IMR-90 (cell line): ENCODE measurements at regions not wholly inside any gene's neighbourhood (a gene's known extent, or its start where the extent isn't known, plus 50 kb on each side); places are given as distances from the start of the nearest gene placed in this dataset.

Source experiments
- ATAC-seq: fragments of 200-7000 bp; cut with Tn5 transposase; 2 replicates; pipeline ENCODE4 v1.9.1; 2020; ENCODE audit warnings: low read depth, mild to moderate bottlenecking, moderate library complexity
- BruUV-seq: library from RNA; stranded (reverse); fragments of 400-500 nt; replicated peaks from 2 replicates; lab custom pipeline; 2021; lab: Mats Ljungman, UMichigan
- CTCF ChIA-PET: fragments of 300-600 bp; formaldehyde crosslinking; extraction: SDS; loops from one replicate; lab custom pipeline; 2021; ENCODE audit warnings: antibody characterized with exemption; lab: Yijun Ruan, JAX
- POLR2A ChIA-PET: fragments of 300-600 bp; sonication (Branson Sonifier 250); formaldehyde crosslinking; loops from one replicate; lab custom pipeline; 2022; ENCODE audit warnings: antibody characterized with exemption; ENCODE audit not compliant: unreplicated experiment; lab: Charles Lee
- DNase-seq: peaks from one replicate; pipeline ENCODE4 v3.0.0; 2013
- H2AFZ ChIP-seq: replicated peaks from 2 replicates; pipeline ENCODE3; 2013; ENCODE audit warnings: low read length, mild to moderate bottlenecking; ENCODE audit not compliant: poor library complexity
- H2AK5ac ChIP-seq: 2 replicates; pipeline ENCODE4 v1.6.1; 2013; ENCODE audit warnings: low read depth, low read length, inconsistent platforms
- H2AK9ac ChIP-seq: replicated peaks from 2 replicates; pipeline ENCODE3; 2013; ENCODE audit warnings: mild to moderate bottlenecking, low read depth, low read length, moderate library complexity; ENCODE audit not compliant: poor library complexity
- H2BK120ac ChIP-seq: 2 replicates; pipeline ENCODE4 v1.6.1; 2013; ENCODE audit warnings: low read depth, low read length, inconsistent platforms
- H2BK15ac ChIP-seq: 3 replicates; pipeline ENCODE4 v1.6.1; 2013; ENCODE audit warnings: low read depth, low read length, inconsistent platforms
- H2BK20ac ChIP-seq: 2 replicates; pipeline ENCODE4 v1.6.1; 2013; ENCODE audit warnings: low read depth, mild to moderate bottlenecking, inconsistent platforms, low read length, moderate library complexity
- H2BK5ac ChIP-seq: 2 replicates; pipeline ENCODE4 v1.6.1; 2013; ENCODE audit warnings: mild to moderate bottlenecking, low read depth, low read length, inconsistent platforms; ENCODE audit not compliant: poor library complexity, severe bottlenecking
- H3K14ac ChIP-seq: replicated peaks from 2 replicates; pipeline ENCODE4 v1.6.1; 2013; ENCODE audit warnings: low read depth, low read length, inconsistent platforms
- H3K18ac ChIP-seq: 2 replicates; pipeline ENCODE4 v1.6.1; 2013; ENCODE audit warnings: low read depth, low read length, control low read depth
- H3K23ac ChIP-seq: 2 replicates; pipeline ENCODE4 v1.6.1; 2013; ENCODE audit warnings: low read depth, low read length, inconsistent platforms
- H3K27ac ChIP-seq: 2 replicates; pipeline ENCODE4 v1.5.1; 2013; ENCODE audit warnings: mild to moderate bottlenecking, control low read depth, low read length; ENCODE audit not compliant: insufficient read depth
- H3K27me3 ChIP-seq: 2 replicates; pipeline ENCODE4 v1.6.1; 2013; ENCODE audit warnings: low read length; ENCODE audit not compliant: control insufficient read depth, insufficient read depth
- H3K36me3 ChIP-seq: 2 replicates; pipeline ENCODE4 v1.6.1; 2013; ENCODE audit warnings: low read length, mixed read lengths; ENCODE audit not compliant: control insufficient read depth, insufficient read depth
- H3K4ac ChIP-seq: 2 replicates; pipeline ENCODE4 v1.6.1; 2013; ENCODE audit warnings: low read depth, low read length, inconsistent platforms
- H3K4me1 ChIP-seq: 2 replicates; pipeline ENCODE4 v1.6.1; 2013; ENCODE audit warnings: low read length, mixed read lengths; ENCODE audit not compliant: control insufficient read depth, insufficient read depth
- H3K4me2 ChIP-seq: 2 replicates; pipeline ENCODE4 v1.6.1; 2013; ENCODE audit warnings: low read depth, mild to moderate bottlenecking, control low read depth, low read length, moderate library complexity
- H3K4me3 ChIP-seq: 2 replicates; pipeline ENCODE4 v1.5.1; 2013; ENCODE audit warnings: low read depth, mild to moderate bottlenecking, control low read depth, low read length, moderate library complexity; ENCODE audit not compliant: insufficient read depth
- H3K56ac ChIP-seq: 2 replicates; pipeline ENCODE4 v1.6.1; 2013; ENCODE audit warnings: low read length, inconsistent platforms; ENCODE audit not compliant: insufficient read depth; ENCODE audit errors: extremely low read depth
- H3K79me1 ChIP-seq, 2 experiments: 2 replicates each; pipeline ENCODE4 v1.6.1; 2013; ENCODE audit warnings: low read length in 2 of 2, inconsistent platforms in 1 of 2, low read depth in 1 of 2
- H3K9ac ChIP-seq: 2 replicates; pipeline ENCODE4 v1.6.1; 2013; ENCODE audit warnings: low read depth, low read length, control low read depth
- H3K9me1 ChIP-seq: 2 replicates; pipeline ENCODE4 v1.6.1; 2013; ENCODE audit warnings: low read length, inconsistent platforms; ENCODE audit not compliant: insufficient read depth
- H3K9me3 ChIP-seq: 2 replicates; pipeline ENCODE4 v1.6.1; 2013; ENCODE audit warnings: low read length; ENCODE audit not compliant: control insufficient read depth, insufficient read depth
- H4K20me1 ChIP-seq: 2 replicates; pipeline ENCODE4 v1.6.1; 2013; ENCODE audit warnings: low read length, inconsistent platforms; ENCODE audit not compliant: insufficient read depth
- H4K5ac ChIP-seq: 2 replicates; pipeline ENCODE4 v1.6.1; 2013; ENCODE audit warnings: mild to moderate bottlenecking, low read depth, low read length, control low read depth
- H4K8ac ChIP-seq, 2 experiments: 2 replicates each; pipeline ENCODE4 v1.6.1; 2013; ENCODE audit warnings: low read depth in 2 of 2, low read length in 2 of 2, control low read depth in 1 of 2, inconsistent platforms in 1 of 2
- H4K91ac ChIP-seq: 2 replicates; pipeline ENCODE4 v1.6.1; 2013; ENCODE audit warnings: low read depth, low read length, inconsistent platforms; ENCODE audit not compliant: insufficient read depth
- FOS ChIP-seq: fragments of 150-350 bp; IDR thresholded peaks from 2 replicates; pipeline ENCODE4 v1.6.1; 2016; ENCODE audit warnings: low read depth, low read length
- NFE2L2 ChIP-seq: fragments of 150-350 bp; IDR thresholded peaks from 2 replicates; pipeline ENCODE4 v1.6.1; 2016; ENCODE audit warnings: low read depth, mild to moderate bottlenecking, low read length
- WGBS, 2 experiments: methylation state at CpG; one replicate each; pipeline versions ENCODE4 v1.1.5 to v1.1.7; 2013; ENCODE audit warnings: missing lambda C conversion rate in 2 of 2; ENCODE audit not compliant: insufficient read length in 1 of 2; ENCODE audit errors: extremely low coverage in 2 of 2; 5-methylcytosine and 5-hydroxymethylcytosine counted together
- dilution Hi-C: fragments of 300-500 bp; cut with HindIII; formaldehyde crosslinking; loops from one replicate; pipeline ENCODE4 v1.14.3; 2018; ENCODE audit warnings: low sequenced_read_pairs; ENCODE audit not compliant: unreplicated experiment
- in situ Hi-C: fragments of 300-500 bp; cut with MboI; formaldehyde crosslinking; loops from 3 replicates; pipeline ENCODE4 v1.14.3; 2019; ENCODE audit warnings: low sequenced_read_pairs, inconsistent platforms, mixed read lengths
- intact Hi-C: fragments of 100-400 bp; cut with micrococcal nuclease; formaldehyde crosslinking; loops from 2 replicates; pipeline ENCODE4 v1.10.0; 2022

DNA sequence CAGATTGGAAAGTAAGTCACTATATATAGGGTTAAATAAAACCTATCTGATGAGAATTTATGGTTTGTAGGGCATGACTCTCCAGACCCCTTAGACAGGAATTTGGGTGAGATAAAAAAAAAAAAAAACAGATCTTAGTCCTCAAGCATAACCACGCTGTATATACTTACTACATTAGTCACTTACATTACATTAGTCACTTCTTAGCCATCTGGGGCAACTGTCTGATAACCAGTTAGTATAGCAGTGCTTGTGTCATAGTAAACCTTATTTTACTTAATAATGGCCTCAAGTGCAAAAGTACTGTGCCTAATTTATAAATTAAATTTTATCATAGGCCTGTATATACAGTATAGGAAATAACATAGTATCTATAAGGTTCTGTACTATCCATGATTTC is 60.2 kb upstream of the RPS6KA6 start:
- BruUV-seq, result no TSS peak
- H3K4me1 ChIP-seq, result no peaks in the 10 kb centered on the region
- H3K79me1 ChIP-seq, result no peaks in the 10 kb centered on the region
- no peak overlapping the region for H2BK5ac ChIP-seq
- H4K91ac ChIP-seq, result no peak overlapping the region; the same call in 1 of the 2 replicates
- H3K4ac ChIP-seq, result no peak overlapping the region
- H4K20me1 ChIP-seq, result no peaks in the 10 kb centered on the region
- no peak overlapping the region for H3K56ac ChIP-seq
- H3K14ac ChIP-seq, result no peak overlapping the region
- peak overlapping the region; percentile 79; the same call in 1 of the 2 replicates for H2BK120ac ChIP-seq
- ChIA-PET POLR2A (no interaction called here), CTCF (no interaction called here)
- H4K5ac ChIP-seq, result no peak overlapping the region
- no peak overlapping the region for H3K23ac ChIP-seq
- H2AK5ac ChIP-seq, result no peak overlapping the region
- no peak overlapping the region for H2BK20ac ChIP-seq
- no peak overlapping the region for H3K9ac ChIP-seq
- H3K9me1 ChIP-seq, result no peaks in the 10 kb centered on the region
- WGBS, 2 experiments, result no CpG with 5 or more reads among the region's 1 CpG
- dilution Hi-C loops, result no loop called here
- in situ Hi-C loops, result no loop called here
- intact Hi-C loops, result no loop called here
- H2AFZ ChIP-seq, result no peak overlapping the region
- no peak overlapping the region for H4K8ac ChIP-seq
- H2AK9ac ChIP-seq, result no peak overlapping the region
- H3K27ac ChIP-seq, result no peak overlapping the region
- H3K4me3 ChIP-seq, result no peak overlapping the region
- no peak overlapping the region for H3K4me2 ChIP-seq
- H3K9me3 ChIP-seq, result no peaks in the 10 kb centered on the region
- TF ChIP-seq FOS (peak; percentile 48; the same call in 1 of the 2 replicates), NFE2L2 (no peak)
- H2BK15ac ChIP-seq, result no peak overlapping the region
- ATAC-seq (peak; percentile 87), DNase-seq (peak; percentile 79)
- H3K36me3 ChIP-seq, result no peaks in the 10 kb centered on the region
- H3K18ac ChIP-seq, result no peak overlapping the region
- no peaks in the 10 kb centered on the region for H3K27me3 ChIP-seq
